DND-41 (cell line): ENCODE measurements at regions not wholly inside any gene's neighbourhood (a gene's known extent, or its start where the extent isn't known, plus 50 kb on each side); places are given as distances from the start of the nearest gene placed in this dataset.
A peak's percentile ranks its signal among the peaks of the same experiment; 100 is the strongest.

Experiments
- ATAC-seq: fragments of 200-7000 bp; cut with Tn5 transposase; 3 replicates; pipeline ENCODE4 v1.9.1; 2021; ENCODE audit warnings: low read depth; ENCODE audit not compliant: insufficient read depth
- DNase-seq: peaks from one replicate; pipeline ENCODE4 v3.0.0-alpha.2; 2020
- H2AFZ ChIP-seq: 2 replicates; pipeline ENCODE4 v1.6.0; 2012; ENCODE audit warnings: low read depth, low read length
- H3K27ac ChIP-seq: 2 replicates; pipeline ENCODE4 v1.5.1; 2012; ENCODE audit warnings: low read length, inconsistent platforms
- H3K27me3 ChIP-seq: fragments of 200-600 bp; sonication (generic); 2 replicates; pipeline ENCODE4 v1.6.0; 2012; ENCODE audit warnings: low read length, mild to moderate bottlenecking, inconsistent platforms; ENCODE audit not compliant: insufficient read depth, poor library complexity
- H3K36me3 ChIP-seq: 2 replicates; pipeline ENCODE4 v1.5.1; 2012; ENCODE audit warnings: low read length, inconsistent platforms; ENCODE audit not compliant: insufficient read depth
- H3K4me1 ChIP-seq: 2 replicates; pipeline ENCODE4 v1.5.1; 2012; ENCODE audit warnings: mild to moderate bottlenecking, low read length; ENCODE audit not compliant: insufficient read depth
- H3K4me2 ChIP-seq: 2 replicates; pipeline ENCODE4 v1.6.0; 2012; ENCODE audit warnings: mild to moderate bottlenecking, moderate library complexity, low read length, inconsistent platforms; ENCODE audit not compliant: insufficient read depth
- H3K4me3 ChIP-seq, 2 experiments: fragments of 200-600 bp in 1 of 2; shearing (Covaris generic) in 1 of 2; 2 replicates each; pipeline ENCODE4 v1.5.1; 2012 to 2016; ENCODE audit warnings: inconsistent platforms in 2 of 2, low read length in 2 of 2, mild to moderate bottlenecking in 2 of 2, low read depth in 1 of 2, moderate library complexity in 1 of 2
- H3K79me2 ChIP-seq: 2 replicates; pipeline ENCODE4 v1.6.0; 2012; ENCODE audit warnings: low read length, inconsistent platforms; ENCODE audit not compliant: insufficient read depth
- H3K9ac ChIP-seq: 2 replicates; pipeline ENCODE4 v1.6.0; 2012; ENCODE audit warnings: low read depth, mild to moderate bottlenecking, inconsistent platforms, low read length, moderate library complexity
- H3K9me3 ChIP-seq: 2 replicates; pipeline ENCODE4 v1.5.1; 2012; ENCODE audit warnings: low read length, moderate library complexity, mild to moderate bottlenecking, inconsistent platforms; ENCODE audit not compliant: insufficient read depth, severe bottlenecking
- H4K20me1 ChIP-seq: 2 replicates; pipeline ENCODE4 v1.6.0; 2012; ENCODE audit warnings: low read length; ENCODE audit not compliant: insufficient read depth
- CTCF ChIP-seq: IDR thresholded peaks from 2 replicates; pipeline ENCODE4 v1.5.1; 2012; ENCODE audit warnings: borderline replicate concordance, low read length, moderate library complexity, mild to moderate bottlenecking; ENCODE audit not compliant: poor library complexity, severe bottlenecking; ENCODE audit errors: extremely low read depth
- EZH2 ChIP-seq: IDR thresholded peaks from 3 replicates; pipeline ENCODE4 v1.6.1; 2012; ENCODE audit warnings: borderline replicate concordance, low read depth, mild to moderate bottlenecking, moderate library complexity, low read length, inconsistent platforms; ENCODE audit not compliant: severe bottlenecking

GRCh38 chr2:196555726-196556125, 83.8 kb upstream of the CCDC150 start:
- Histone ChIP-seq H3K36me3 (no peaks in the 10 kb centered on the region), H3K27me3 (no peaks in the 10 kb centered on the region), H3K9me3 (no peaks in the 10 kb centered on the region), H3K79me2 (no peaks in the 10 kb centered on the region), H3K4me2 (no peak overlapping the region), H3K4me1 (no peaks in the 10 kb centered on the region), H4K20me1 (no peaks in the 10 kb centered on the region), H3K9ac (no peak overlapping the region), H3K27ac (no peak overlapping the region), H3K4me3 (no peak overlapping the region), H2AFZ (no peak overlapping the region)
- ATAC-seq (peak; percentile 14; the same call in 1 of the 3 replicates), DNase-seq (no peak)
- TF ChIP-seq CTCF (no peak), EZH2 (no peak)

- TF ChIP-seq EZH2 = no peak
- Histone ChIP-seq H3K4me1 (no peaks in the 10 kb centered on the region), H3K36me3 (no peaks in the 10 kb centered on the region), H3K27ac (no peak overlapping the region), H2AFZ (no peak overlapping the region), H3K4me2 (no peak overlapping the region), H3K27me3 (no peaks in the 10 kb centered on the region), H3K79me2 (no peaks in the 10 kb centered on the region), H3K9me3 (peaks cover 8% of the 10 kb centered on the region), H4K20me1 (no peaks in the 10 kb centered on the region), H3K4me3 (no peak overlapping the region), H3K9ac (no peak overlapping the region)
- ATAC-seq (no peak), DNase-seq (no peak)
Observed at GRCh38 chr2:196558497-196558896, 81.0 kb upstream of the CCDC150 start.

GRCh38 chr2:196563876-196564275, 75.6 kb upstream of the CCDC150 start:
- ATAC-seq = no peak
- Histone ChIP-seq H2AFZ (no peak overlapping the region), H3K79me2 (no peaks in the 10 kb centered on the region), H3K36me3 (no peaks in the 10 kb centered on the region), H3K27me3 (no peaks in the 10 kb centered on the region), H3K9ac (no peak overlapping the region), H3K4me3 (no peak overlapping the region), H3K9me3 (peaks cover 8% of the 10 kb centered on the region), H3K4me1 (peaks cover 5% of the 10 kb centered on the region; the same call in 1 of the 2 replicates), H3K27ac (no peak overlapping the region), H3K4me2 (no peak overlapping the region), H4K20me1 (no peaks in the 10 kb centered on the region)
- no peak for DNase-seq
- no peak for TF ChIP-seq CTCF
- TF ChIP-seq EZH2 = no peak

- no peaks in the 10 kb centered on the region for H3K36me3 ChIP-seq
- no peaks in the 10 kb centered on the region for H3K79me2 ChIP-seq
- no peak overlapping the region for H3K4me3 ChIP-seq
- H3K9ac ChIP-seq = no peak overlapping the region
- H4K20me1 ChIP-seq = no peaks in the 10 kb centered on the region
- peaks cover 5% of the 10 kb centered on the region; the same call in 1 of the 2 replicates for H3K4me1 ChIP-seq
- H3K27ac ChIP-seq = no peak overlapping the region
- H3K27me3 ChIP-seq = no peaks in the 10 kb centered on the region
- ATAC-seq (no peak), DNase-seq (no peak)
- peaks cover 8% of the 10 kb centered on the region for H3K9me3 ChIP-seq
- no peak overlapping the region for H3K4me2 ChIP-seq
- H2AFZ ChIP-seq = no peak overlapping the region
- TF ChIP-seq CTCF = no peak
- no peak for TF ChIP-seq EZH2
Observed at GRCh38 chr2:196565106-196565765, 74.3 kb upstream of the CCDC150 start.
